ENCODE measurements at regions not wholly inside any gene's neighbourhood (a gene's known extent, or its start where the extent isn't known, plus 50 kb on each side); places are given as distances from the start of the nearest gene placed in this dataset.

DNA sequence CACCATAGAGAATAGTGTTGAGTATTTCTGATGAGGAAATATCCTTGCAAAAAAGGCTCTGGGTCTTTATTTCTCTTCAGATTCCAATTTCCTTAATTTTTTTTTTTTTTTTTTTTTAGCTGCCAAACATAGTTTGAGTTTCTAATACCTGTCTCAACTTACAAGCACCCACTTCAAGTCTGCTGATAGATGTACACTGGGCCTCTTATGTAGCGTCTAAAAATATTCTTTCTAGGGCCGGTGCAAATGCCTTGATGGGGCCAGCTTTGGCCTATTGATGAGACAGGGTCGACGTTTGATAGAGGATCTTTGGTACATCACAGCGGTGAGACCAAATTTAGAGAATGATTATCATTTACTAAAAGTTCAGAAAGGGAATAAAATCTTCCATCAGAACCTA, 626.4 kb downstream of the LMO4 start:
- Histone ChIP-seq H3K27ac (no peak overlapping the region), H3K4me3 (no peak overlapping the region), H3K9me3 (no peaks in the 10 kb centered on the region), H3K36me3 (no peaks in the 10 kb centered on the region), H3K27me3 (no peaks in the 10 kb centered on the region), H3K4me1 (no peaks in the 10 kb centered on the region)
- no peak for TF ChIP-seq POLR2A (IDR thresholded peaks at IDR 0.05)
- TF ChIP-seq, protein P1, sequence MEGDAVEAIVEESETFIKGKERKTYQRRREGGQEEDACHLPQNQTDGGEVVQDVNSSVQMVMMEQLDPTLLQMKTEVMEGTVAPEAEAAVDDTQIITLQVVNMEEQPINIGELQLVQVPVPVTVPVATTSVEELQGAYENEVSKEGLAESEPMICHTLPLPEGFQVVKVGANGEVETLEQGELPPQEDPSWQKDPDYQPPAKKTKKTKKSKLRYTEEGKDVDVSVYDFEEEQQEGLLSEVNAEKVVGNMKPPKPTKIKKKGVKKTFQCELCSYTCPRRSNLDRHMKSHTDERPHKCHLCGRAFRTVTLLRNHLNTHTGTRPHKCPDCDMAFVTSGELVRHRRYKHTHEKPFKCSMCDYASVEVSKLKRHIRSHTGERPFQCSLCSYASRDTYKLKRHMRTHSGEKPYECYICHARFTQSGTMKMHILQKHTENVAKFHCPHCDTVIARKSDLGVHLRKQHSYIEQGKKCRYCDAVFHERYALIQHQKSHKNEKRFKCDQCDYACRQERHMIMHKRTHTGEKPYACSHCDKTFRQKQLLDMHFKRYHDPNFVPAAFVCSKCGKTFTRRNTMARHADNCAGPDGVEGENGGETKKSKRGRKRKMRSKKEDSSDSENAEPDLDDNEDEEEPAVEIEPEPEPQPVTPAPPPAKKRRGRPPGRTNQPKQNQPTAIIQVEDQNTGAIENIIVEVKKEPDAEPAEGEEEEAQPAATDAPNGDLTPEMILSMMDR (IDR thresholded peaks at IDR 0.05): no peak
- no peak for TF ChIP-seq POLR2AphosphoS5 (IDR thresholded peaks at IDR 0.05; ENCODE audit: insufficient read depth in 1 of 2, low read depth in 1 of 2)
- DNase-seq (ENCODE audit: extremely low spot score in 2 of 2): no peak
- intact Hi-C loops (cut with DNase I): no loop called here

DNA sequence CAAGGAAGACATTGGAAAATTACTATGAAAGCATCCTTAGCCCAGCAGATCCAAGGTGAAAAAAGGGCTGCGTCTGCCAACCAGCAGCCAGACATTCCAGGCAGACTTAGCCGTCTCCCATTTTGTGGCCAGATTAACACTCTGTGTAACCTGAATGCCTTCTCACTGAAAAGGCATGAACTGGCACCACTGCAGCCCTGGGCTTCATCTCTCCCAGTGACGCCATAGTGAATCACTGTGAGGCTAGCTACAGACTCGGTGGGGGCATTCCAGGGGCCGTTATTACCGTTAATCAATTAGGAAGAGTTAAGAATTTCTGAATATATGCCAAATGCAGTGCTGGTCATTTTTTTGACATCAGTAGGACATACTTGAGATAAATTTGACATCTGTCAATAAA, 627.4 kb downstream of the LMO4 start:
- H3K4me3 ChIP-seq: no peak overlapping the region
- H3K4me1 ChIP-seq: no peaks in the 10 kb centered on the region
- H3K9me3 ChIP-seq: no peaks in the 10 kb centered on the region
- intact Hi-C loops (cut with DNase I): no loop called here
- no peak for DNase-seq (ENCODE audit: extremely low spot score in 2 of 2)
- TF ChIP-seq POLR2AphosphoS5 (IDR thresholded peaks at IDR 0.05; ENCODE audit: insufficient read depth in 1 of 2, low read depth in 1 of 2) (no peak), POLR2A (IDR thresholded peaks at IDR 0.05) (no peak)
- TF ChIP-seq, protein P1 (IDR thresholded peaks at IDR 0.05): no peak
- no peaks in the 10 kb centered on the region for H3K36me3 ChIP-seq
- no peaks in the 10 kb centered on the region for H3K27me3 ChIP-seq
- no peak overlapping the region for H3K27ac ChIP-seq

DNA sequence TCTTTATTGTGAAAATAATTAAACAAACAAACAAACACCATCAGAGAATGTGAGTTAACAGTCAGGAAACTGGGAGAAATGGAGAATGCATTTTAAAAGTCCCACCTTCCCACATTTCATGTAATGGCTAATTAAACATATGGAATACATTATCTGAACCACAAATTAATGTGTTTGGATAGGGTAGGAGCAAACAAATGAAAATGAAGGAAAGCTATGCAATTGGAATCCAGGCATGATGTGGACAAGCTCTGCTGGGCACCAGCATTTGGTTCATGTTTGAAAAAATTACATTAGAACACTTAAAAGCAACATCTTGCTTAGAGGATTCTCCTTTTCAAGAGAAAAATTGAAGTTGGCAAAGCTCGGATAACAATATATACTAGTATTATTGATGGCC, 628.1 kb downstream of the LMO4 start:
- Histone ChIP-seq H3K36me3 (no peaks in the 10 kb centered on the region), H3K27ac (no peak overlapping the region), H3K9me3 (no peaks in the 10 kb centered on the region), H3K27me3 (no peaks in the 10 kb centered on the region), H3K4me3 (no peak overlapping the region), H3K4me1 (no peaks in the 10 kb centered on the region)
- no peak for TF ChIP-seq POLR2A (IDR thresholded peaks at IDR 0.05)
- no peak for TF ChIP-seq POLR2AphosphoS5 (IDR thresholded peaks at IDR 0.05; ENCODE audit: insufficient read depth in 1 of 2, low read depth in 1 of 2)
- TF ChIP-seq, protein P1 (IDR thresholded peaks at IDR 0.05): no peak
- no peak for DNase-seq (ENCODE audit: extremely low spot score in 2 of 2)
- intact Hi-C loops (cut with DNase I): no loop called here

DNA sequence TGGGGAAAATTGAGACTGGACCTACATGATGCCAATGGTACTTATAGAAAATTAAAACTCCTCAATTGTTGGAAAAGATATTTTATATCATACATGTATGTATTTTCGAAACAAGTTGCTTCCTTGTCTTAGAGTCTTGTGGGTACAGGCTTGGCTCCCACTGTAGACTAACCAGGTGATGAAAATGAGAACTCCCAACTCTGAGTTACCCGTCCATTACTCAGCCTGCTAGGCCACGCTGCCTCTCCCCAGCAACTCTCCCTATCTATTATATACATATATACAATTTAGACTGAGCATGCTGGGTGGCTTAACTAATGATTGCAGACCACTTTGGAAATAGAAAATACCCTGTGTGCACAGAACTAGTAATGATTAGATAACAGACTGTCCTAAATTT, 628.7 kb downstream of the LMO4 start:
- intact Hi-C loops (cut with DNase I): no loop called here

DNA sequence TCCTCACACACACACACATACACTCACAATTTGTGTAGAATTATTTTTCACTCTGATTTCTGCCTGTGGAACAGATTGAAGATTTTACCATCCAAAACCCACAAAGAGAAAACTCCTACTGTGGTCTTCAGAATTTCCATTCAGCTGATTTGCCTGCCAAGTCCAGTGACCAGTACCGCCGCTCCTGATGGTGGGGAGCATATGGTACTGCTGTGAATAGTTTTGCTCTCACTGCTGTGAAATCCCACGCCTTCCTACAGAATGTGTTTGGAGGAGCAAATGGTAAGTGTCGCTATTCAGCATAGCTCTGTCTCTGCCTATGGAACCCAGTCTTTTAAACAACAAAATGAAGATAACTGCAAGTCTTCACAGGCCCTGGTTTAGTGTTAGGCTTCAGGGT, 629.5 kb downstream of the LMO4 start:
- no peaks in the 10 kb centered on the region for H3K9me3 ChIP-seq
- no peaks in the 10 kb centered on the region for H3K4me1 ChIP-seq
- no peak for DNase-seq (ENCODE audit: extremely low spot score in 2 of 2)
- intact Hi-C loops (cut with DNase I): no loop called here
- H3K27me3 ChIP-seq: no peaks in the 10 kb centered on the region
- TF ChIP-seq, protein P1 (IDR thresholded peaks at IDR 0.05): no peak
- TF ChIP-seq POLR2AphosphoS5 (IDR thresholded peaks at IDR 0.05; ENCODE audit: insufficient read depth in 1 of 2, low read depth in 1 of 2) (no peak), POLR2A (IDR thresholded peaks at IDR 0.05) (no peak)
- H3K36me3 ChIP-seq: no peaks in the 10 kb centered on the region
- no peak overlapping the region for H3K27ac ChIP-seq
- no peak overlapping the region for H3K4me3 ChIP-seq

More for the DNA sequence above, 628.7 kb downstream of the LMO4 start:
- Histone ChIP-seq H3K9me3 (no peaks in the 10 kb centered on the region), H3K27ac (no peak overlapping the region), H3K36me3 (no peaks in the 10 kb centered on the region), H3K27me3 (no peaks in the 10 kb centered on the region), H3K4me3 (no peak overlapping the region), H3K4me1 (no peaks in the 10 kb centered on the region)
- TF ChIP-seq POLR2AphosphoS5 (IDR thresholded peaks at IDR 0.05; ENCODE audit: insufficient read depth in 1 of 2, low read depth in 1 of 2): no peak
- TF ChIP-seq POLR2A (IDR thresholded peaks at IDR 0.05): no peak
- TF ChIP-seq, protein P1 (IDR thresholded peaks at IDR 0.05): no peak
- no peak for DNase-seq (ENCODE audit: extremely low spot score in 2 of 2)
